ENCODE measurements at regions not wholly inside any gene's neighbourhood (a gene's known extent, or its start where the extent isn't known, plus 50 kb on each side); places are given as distances from the start of the nearest gene placed in this dataset.

GRCh38 chr2:42951263-42951938 is 159.0 kb upstream of the HAAO start:
- Histone ChIP-seq H3K4me1 (ENCODE audit: control insufficient read depth in 4 of 4, insufficient read depth in 4 of 4, low read length in 3 of 4) (peaks cover 9 to 27% (median 18%) of the 10 kb centered on the region in 4 donors), H3K9ac (ENCODE audit: low read depth in 1 of 2, low read length in 2 of 2) (no peak overlapping the region)
- DNase-seq (ENCODE audit: low spot score), result no peak

More at GRCh38 chr2:42951263-42951938, 159.0 kb upstream of the HAAO start:
- Histone ChIP-seq H3K9me3 (ENCODE audit: control insufficient read depth in 4 of 4, low read length in 3 of 4) (no peaks in the 10 kb centered on the region), H3K27me3 (ENCODE audit: control insufficient read depth in 4 of 4, insufficient read depth in 4 of 4, low read length in 3 of 4) (no peaks in the 10 kb centered on the region), H3K4me3 (ENCODE audit: low read depth in 1 of 3, low read length in 3 of 3) (no peak overlapping the region), H3K36me3 (ENCODE audit: control insufficient read depth in 4 of 4, insufficient read depth in 3 of 4, low read depth in 1 of 4, low read length in 3 of 4) (no peaks in the 10 kb centered on the region), H3K27ac (ENCODE audit: low read depth in 1 of 2, low read length in 2 of 2) (peak overlapping the region; percentile 5 to 41)
- 70% methylated on average over 8 of the region's 8 CpGs for WGBS
- peak; percentile 9 to 34 for TF ChIP-seq RAD21 (IDR thresholded peaks at IDR 0.05)
- peak in 1 of 2 donors; percentile 59 for TF ChIP-seq RXRA (IDR thresholded peaks at IDR 0.05)
- TF ChIP-seq YY1 (IDR thresholded peaks at IDR 0.05), result no peak
- TF ChIP-seq EGR1 (IDR thresholded peaks at IDR 0.05; ENCODE audit: low read depth in 2 of 2), result no peak
- no peak for TF ChIP-seq SP1 (IDR thresholded peaks at IDR 0.05)
- TF ChIP-seq FOXA2 (IDR thresholded peaks at IDR 0.05), result no peak
- TF ChIP-seq JUND (IDR thresholded peaks at IDR 0.05), result no peak
- TF ChIP-seq FOXA1 (IDR thresholded peaks at IDR 0.05), result no peak
- TF ChIP-seq GABPA (IDR thresholded peaks at IDR 0.05 in 1 of 2, conservative IDR thresholded peaks at IDR 0.05 in 1 of 2), result no peak
- TF ChIP-seq, protein P1, sequence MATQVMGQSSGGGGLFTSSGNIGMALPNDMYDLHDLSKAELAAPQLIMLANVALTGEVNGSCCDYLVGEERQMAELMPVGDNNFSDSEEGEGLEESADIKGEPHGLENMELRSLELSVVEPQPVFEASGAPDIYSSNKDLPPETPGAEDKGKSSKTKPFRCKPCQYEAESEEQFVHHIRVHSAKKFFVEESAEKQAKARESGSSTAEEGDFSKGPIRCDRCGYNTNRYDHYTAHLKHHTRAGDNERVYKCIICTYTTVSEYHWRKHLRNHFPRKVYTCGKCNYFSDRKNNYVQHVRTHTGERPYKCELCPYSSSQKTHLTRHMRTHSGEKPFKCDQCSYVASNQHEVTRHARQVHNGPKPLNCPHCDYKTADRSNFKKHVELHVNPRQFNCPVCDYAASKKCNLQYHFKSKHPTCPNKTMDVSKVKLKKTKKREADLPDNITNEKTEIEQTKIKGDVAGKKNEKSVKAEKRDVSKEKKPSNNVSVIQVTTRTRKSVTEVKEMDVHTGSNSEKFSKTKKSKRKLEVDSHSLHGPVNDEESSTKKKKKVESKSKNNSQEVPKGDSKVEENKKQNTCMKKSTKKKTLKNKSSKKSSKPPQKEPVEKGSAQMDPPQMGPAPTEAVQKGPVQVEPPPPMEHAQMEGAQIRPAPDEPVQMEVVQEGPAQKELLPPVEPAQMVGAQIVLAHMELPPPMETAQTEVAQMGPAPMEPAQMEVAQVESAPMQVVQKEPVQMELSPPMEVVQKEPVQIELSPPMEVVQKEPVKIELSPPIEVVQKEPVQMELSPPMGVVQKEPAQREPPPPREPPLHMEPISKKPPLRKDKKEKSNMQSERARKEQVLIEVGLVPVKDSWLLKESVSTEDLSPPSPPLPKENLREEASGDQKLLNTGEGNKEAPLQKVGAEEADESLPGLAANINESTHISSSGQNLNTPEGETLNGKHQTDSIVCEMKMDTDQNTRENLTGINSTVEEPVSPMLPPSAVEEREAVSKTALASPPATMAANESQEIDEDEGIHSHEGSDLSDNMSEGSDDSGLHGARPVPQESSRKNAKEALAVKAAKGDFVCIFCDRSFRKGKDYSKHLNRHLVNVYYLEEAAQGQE (IDR thresholded peaks at IDR 0.05), result no peak
- peak; percentile 42 for TF ChIP-seq MAX (IDR thresholded peaks at IDR 0.05)
- no peak for TF ChIP-seq HNF4G (IDR thresholded peaks at IDR 0.05)
- no peak for TF ChIP-seq TAF1 (conservative IDR thresholded peaks at IDR 0.05)
- TF ChIP-seq, protein P2, sequence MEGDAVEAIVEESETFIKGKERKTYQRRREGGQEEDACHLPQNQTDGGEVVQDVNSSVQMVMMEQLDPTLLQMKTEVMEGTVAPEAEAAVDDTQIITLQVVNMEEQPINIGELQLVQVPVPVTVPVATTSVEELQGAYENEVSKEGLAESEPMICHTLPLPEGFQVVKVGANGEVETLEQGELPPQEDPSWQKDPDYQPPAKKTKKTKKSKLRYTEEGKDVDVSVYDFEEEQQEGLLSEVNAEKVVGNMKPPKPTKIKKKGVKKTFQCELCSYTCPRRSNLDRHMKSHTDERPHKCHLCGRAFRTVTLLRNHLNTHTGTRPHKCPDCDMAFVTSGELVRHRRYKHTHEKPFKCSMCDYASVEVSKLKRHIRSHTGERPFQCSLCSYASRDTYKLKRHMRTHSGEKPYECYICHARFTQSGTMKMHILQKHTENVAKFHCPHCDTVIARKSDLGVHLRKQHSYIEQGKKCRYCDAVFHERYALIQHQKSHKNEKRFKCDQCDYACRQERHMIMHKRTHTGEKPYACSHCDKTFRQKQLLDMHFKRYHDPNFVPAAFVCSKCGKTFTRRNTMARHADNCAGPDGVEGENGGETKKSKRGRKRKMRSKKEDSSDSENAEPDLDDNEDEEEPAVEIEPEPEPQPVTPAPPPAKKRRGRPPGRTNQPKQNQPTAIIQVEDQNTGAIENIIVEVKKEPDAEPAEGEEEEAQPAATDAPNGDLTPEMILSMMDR (IDR thresholded peaks at IDR 0.05; ENCODE audit: low read depth, low read length, missing input control), result no peak
- TF ChIP-seq HNF4A (conservative IDR thresholded peaks at IDR 0.05), result peak in 1 of 2 donors; percentile 8
- TF ChIP-seq, protein P3, sequence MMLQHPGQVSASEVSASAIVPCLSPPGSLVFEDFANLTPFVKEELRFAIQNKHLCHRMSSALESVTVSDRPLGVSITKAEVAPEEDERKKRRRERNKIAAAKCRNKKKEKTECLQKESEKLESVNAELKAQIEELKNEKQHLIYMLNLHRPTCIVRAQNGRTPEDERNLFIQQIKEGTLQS (IDR thresholded peaks at IDR 0.05), result no peak
- TF ChIP-seq NR2F2 (IDR thresholded peaks at IDR 0.05), result peak; percentile 87
- TF ChIP-seq, protein P4, sequence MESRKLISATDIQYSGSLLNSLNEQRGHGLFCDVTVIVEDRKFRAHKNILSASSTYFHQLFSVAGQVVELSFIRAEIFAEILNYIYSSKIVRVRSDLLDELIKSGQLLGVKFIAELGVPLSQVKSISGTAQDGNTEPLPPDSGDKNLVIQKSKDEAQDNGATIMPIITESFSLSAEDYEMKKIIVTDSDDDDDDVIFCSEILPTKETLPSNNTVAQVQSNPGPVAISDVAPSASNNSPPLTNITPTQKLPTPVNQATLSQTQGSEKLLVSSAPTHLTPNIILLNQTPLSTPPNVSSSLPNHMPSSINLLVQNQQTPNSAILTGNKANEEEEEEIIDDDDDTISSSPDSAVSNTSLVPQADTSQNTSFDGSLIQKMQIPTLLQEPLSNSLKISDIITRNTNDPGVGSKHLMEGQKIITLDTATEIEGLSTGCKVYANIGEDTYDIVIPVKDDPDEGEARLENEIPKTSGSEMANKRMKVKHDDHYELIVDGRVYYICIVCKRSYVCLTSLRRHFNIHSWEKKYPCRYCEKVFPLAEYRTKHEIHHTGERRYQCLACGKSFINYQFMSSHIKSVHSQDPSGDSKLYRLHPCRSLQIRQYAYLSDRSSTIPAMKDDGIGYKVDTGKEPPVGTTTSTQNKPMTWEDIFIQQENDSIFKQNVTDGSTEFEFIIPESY (IDR thresholded peaks at IDR 0.05), result no peak

Data from liver (tissue), 8 donors.